RWPE2 (cell line): ENCODE measurements at regions not wholly inside any gene's neighbourhood (a gene's known extent, or its start where the extent isn't known, plus 50 kb on each side); places are given as distances from the start of the nearest gene placed in this dataset.

Experiments
- ATAC-seq: fragments of 200-7000 bp; cut with Tn5 transposase; 3 replicates; pipeline ENCODE4 v1.9.1; 2021; ENCODE audit warnings: low read depth
- DNase-seq: peaks from one replicate; pipeline ENCODE4 v3.0.0-alpha.2; 2020; ENCODE audit warnings: low spot score
- H3K27ac ChIP-seq: fragments of 450-650 bp; 2 replicates; pipeline ENCODE4 v1.5.1; 2017; ENCODE audit warnings: mild to moderate bottlenecking; ENCODE audit not compliant: poor library complexity, severe bottlenecking
- H3K27me3 ChIP-seq: fragments of 250-450 bp; sonication (Bioruptor Pico); 2 replicates; pipeline ENCODE4 v1.5.1; 2021; ENCODE audit warnings: mild to moderate bottlenecking, moderate library complexity; ENCODE audit not compliant: insufficient read depth, poor library complexity, severe bottlenecking
- H3K36me3 ChIP-seq: fragments of 250-450 bp; sonication (Bioruptor Pico); 2 replicates; pipeline ENCODE4 v1.5.1; 2020; ENCODE audit warnings: low read depth, mild to moderate bottlenecking, moderate library complexity
- H3K4me1 ChIP-seq: fragments of 250-450 bp; sonication (Bioruptor Pico); 2 replicates; pipeline ENCODE4 v1.5.1; 2021; ENCODE audit warnings: mild to moderate bottlenecking, moderate library complexity; ENCODE audit not compliant: insufficient read depth, poor library complexity, severe bottlenecking
- H3K4me3 ChIP-seq: fragments of 250-450 bp; sonication (Bioruptor Pico); 2 replicates; pipeline ENCODE4 v1.5.1; 2021; ENCODE audit warnings: mild to moderate bottlenecking, moderate library complexity; ENCODE audit not compliant: severe bottlenecking
- H3K9me3 ChIP-seq: fragments of 250-450 bp; sonication (Bioruptor Pico); 2 replicates; pipeline ENCODE4 v1.5.1; 2021; ENCODE audit warnings: mild to moderate bottlenecking, moderate library complexity; ENCODE audit not compliant: severe bottlenecking
- CTCF ChIP-seq: fragments of 450-650 bp; IDR thresholded peaks from one replicate; pipeline ENCODE4 v1.5.1; 2017; ENCODE audit warnings: mild to moderate bottlenecking, moderate library complexity; ENCODE audit not compliant: poor library complexity, severe bottlenecking

DNA sequence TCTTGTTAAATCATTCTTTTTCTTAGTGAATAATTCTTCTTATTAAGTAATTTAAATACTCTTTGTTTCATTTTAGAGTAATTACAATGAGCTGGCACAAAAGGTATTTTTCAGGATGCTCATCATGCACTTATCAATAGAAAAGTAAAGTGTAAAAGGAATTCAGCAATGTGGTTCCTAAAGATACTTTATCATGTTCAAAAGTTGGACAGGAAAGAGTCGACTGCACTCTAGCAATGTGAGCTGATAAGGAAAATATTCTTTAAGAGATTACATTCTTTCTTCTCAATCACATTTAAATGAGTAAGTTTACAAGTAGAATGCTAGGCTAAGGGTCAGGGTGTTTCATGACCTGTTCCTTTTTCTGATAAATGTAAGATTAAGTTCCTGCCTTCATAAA is 609.5 kb upstream of the FAM241A start:
- TF ChIP-seq CTCF = no peak
- no peak overlapping the region for H3K4me3 ChIP-seq
- H3K9me3 ChIP-seq = no peaks in the 10 kb centered on the region
- ATAC-seq = no peak
- H3K4me1 ChIP-seq = no peaks in the 10 kb centered on the region
- H3K27me3 ChIP-seq = no peaks in the 10 kb centered on the region
- no peak for DNase-seq
- no peaks in the 10 kb centered on the region for H3K36me3 ChIP-seq
- H3K27ac ChIP-seq = no peak overlapping the region

DNA sequence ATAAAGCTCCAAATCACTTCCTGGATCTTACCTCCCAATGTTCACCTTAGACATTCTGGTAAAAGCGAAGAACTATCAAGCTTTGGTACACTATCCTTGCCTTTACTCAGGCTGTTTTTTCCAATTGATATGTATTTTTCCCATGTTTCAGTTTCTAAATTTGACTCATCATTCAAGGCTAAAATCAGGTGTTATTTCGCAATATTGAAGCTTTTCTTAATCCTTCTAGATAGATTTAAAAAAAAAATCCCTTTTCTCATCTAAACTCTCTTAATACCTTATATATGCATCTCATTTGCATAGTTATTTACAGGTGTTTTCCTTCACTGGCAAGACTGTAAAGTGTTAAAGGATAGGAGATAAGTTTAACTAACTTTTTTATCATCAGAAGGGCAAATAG is 608.1 kb upstream of the FAM241A start:
- Histone ChIP-seq H3K27ac (no peak overlapping the region), H3K27me3 (no peaks in the 10 kb centered on the region), H3K4me1 (no peaks in the 10 kb centered on the region), H3K9me3 (no peaks in the 10 kb centered on the region), H3K4me3 (no peak overlapping the region), H3K36me3 (no peaks in the 10 kb centered on the region)
- DNase-seq = no peak
- no peak for TF ChIP-seq CTCF
- ATAC-seq = no peak

DNA sequence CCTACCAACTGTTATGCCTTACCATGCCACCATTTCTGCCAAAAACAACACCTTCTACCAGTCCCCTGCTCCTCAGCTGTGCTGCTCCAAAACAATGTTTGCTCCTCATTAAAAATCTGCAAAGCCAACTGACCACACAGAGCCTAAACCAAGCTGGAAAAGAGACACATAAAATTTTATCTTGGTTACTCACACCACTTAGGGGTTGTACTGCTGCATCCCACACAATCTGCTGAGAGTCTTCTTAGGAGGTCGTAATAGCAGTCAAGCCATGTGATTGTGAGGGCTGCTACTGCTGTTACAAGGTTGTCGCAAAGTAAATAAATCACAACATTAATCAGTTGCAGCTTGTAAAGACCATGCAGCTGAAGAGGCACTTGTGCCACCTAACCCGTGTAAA is 607.4 kb upstream of the FAM241A start:
- ATAC-seq = no peak
- Histone ChIP-seq H3K36me3 (no peaks in the 10 kb centered on the region), H3K27ac (no peak overlapping the region), H3K27me3 (no peaks in the 10 kb centered on the region), H3K9me3 (no peaks in the 10 kb centered on the region), H3K4me1 (no peaks in the 10 kb centered on the region), H3K4me3 (no peak overlapping the region)
- no peak for TF ChIP-seq CTCF
- DNase-seq = no peak

DNA sequence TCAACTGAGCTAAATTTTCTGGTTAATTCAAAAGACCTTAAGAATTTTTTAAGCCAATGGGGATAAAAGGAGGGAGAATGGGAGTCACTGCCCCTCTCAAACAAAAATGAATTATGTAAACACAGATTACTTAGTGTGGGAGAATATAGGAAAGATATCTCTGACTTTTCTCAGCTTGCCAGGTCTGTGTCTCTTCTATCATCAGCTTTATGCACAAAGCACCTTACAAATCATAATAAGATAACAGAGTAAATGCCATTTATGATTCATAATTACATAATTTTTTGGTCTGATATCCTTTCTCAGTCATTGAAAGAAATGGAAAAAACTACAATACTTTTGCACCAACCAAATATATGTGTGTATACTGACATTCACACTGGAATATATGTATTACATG is 604.6 kb upstream of the FAM241A start:
- Histone ChIP-seq H3K27me3 (no peaks in the 10 kb centered on the region), H3K27ac (no peak overlapping the region), H3K4me1 (no peaks in the 10 kb centered on the region), H3K9me3 (no peaks in the 10 kb centered on the region), H3K4me3 (no peak overlapping the region), H3K36me3 (no peaks in the 10 kb centered on the region)
- no peak for TF ChIP-seq CTCF
- DNase-seq (no peak), ATAC-seq (no peak)

DNA sequence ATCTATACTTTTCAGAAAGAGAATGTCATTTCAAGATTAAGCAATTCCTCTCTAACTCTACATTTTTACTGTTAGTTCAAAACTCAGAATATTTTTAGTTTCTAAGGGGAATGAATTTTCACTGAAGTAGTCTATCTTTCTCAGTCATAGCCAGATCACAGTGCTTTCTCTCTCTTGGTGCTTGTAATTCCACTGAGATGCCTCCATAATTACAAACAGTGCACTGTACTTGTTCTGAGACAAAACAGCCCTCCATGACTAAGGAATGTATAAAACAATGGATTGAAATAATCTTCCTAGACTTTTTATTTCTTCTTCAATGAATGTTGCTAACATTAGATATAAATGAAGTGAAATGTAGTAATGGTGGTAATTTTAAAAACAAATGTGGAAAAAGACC is 603.2 kb upstream of the FAM241A start:
- Histone ChIP-seq H3K27me3 (no peaks in the 10 kb centered on the region), H3K4me3 (no peak overlapping the region), H3K9me3 (no peaks in the 10 kb centered on the region), H3K27ac (no peak overlapping the region), H3K4me1 (no peaks in the 10 kb centered on the region), H3K36me3 (no peaks in the 10 kb centered on the region)
- TF ChIP-seq CTCF = no peak
- ATAC-seq (no peak), DNase-seq (no peak)
